Cardiac muscle cell (in vitro differentiated cells and primary cell): ENCODE measurements at regions not wholly inside any gene's neighbourhood (a gene's known extent, or its start where the extent isn't known, plus 50 kb on each side); places are given as distances from the start of the nearest gene placed in this dataset.

ENCODE experiments used
- DNase-seq, 2 donors: peaks; one replicate each; pipeline versions ENCODE4 v3.0.0 to v3.0.0-alpha.2; 2010 to 2017; ENCODE audit warnings: low read depth in 1 of 2, low spot score in 1 of 2
- H3K27ac ChIP-seq: fragments of 200-600 bp; sonication (generic); 2 replicates; pipeline ENCODE4 v1.5.1; 2016
- H3K27me3 ChIP-seq: fragments of 200-600 bp; sonication (generic); 2 replicates; pipeline ENCODE4 v1.6.0; 2016; ENCODE audit warnings: control low read depth
- H3K36me3 ChIP-seq: fragments of 200-600 bp; sonication (generic); 2 replicates; pipeline ENCODE4 v1.5.1; 2016; ENCODE audit warnings: control low read depth
- H3K4me1 ChIP-seq: fragments of 200-600 bp; sonication (generic); 2 replicates; pipeline ENCODE4 v1.8.1; 2017; ENCODE audit warnings: low read depth, mild to moderate bottlenecking, mixed run types
- H3K4me3 ChIP-seq: fragments of 200-600 bp; sonication (generic); 2 replicates; pipeline ENCODE4 v1.5.1; 2016; ENCODE audit warnings: mild to moderate bottlenecking
- H3K9me3 ChIP-seq: fragments of 200-600 bp; sonication (generic); 2 replicates; pipeline ENCODE4 v1.5.1; 2017; ENCODE audit warnings: low read depth, mild to moderate bottlenecking, control low read depth
- TF ChIP-seq, protein P1 (sequence below): IDR thresholded peaks from 2 replicates; pipeline ENCODE4 v1.5.1; 2012; ENCODE audit warnings: low read depth, mild to moderate bottlenecking, low read length

DNA sequence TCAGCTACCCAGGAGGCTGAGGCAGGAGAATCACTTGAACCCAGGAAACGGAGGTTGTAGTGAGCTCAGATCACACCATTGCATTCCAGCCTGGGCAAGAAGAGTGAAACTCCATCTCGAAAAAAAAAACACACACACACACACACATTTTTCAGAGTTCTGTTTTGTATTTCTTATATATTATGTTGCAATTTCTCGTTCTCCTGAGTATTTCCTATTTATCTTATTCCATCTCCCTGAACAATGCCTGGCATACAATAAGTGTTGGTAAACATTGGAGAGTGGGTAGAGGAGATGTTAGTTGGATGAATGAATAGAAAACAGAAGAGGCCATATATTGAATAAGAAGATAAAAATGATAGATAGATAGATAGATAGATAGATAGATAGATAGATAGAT is 167.8 kb upstream of the CDH5 start:
- TF ChIP-seq, protein P1, sequence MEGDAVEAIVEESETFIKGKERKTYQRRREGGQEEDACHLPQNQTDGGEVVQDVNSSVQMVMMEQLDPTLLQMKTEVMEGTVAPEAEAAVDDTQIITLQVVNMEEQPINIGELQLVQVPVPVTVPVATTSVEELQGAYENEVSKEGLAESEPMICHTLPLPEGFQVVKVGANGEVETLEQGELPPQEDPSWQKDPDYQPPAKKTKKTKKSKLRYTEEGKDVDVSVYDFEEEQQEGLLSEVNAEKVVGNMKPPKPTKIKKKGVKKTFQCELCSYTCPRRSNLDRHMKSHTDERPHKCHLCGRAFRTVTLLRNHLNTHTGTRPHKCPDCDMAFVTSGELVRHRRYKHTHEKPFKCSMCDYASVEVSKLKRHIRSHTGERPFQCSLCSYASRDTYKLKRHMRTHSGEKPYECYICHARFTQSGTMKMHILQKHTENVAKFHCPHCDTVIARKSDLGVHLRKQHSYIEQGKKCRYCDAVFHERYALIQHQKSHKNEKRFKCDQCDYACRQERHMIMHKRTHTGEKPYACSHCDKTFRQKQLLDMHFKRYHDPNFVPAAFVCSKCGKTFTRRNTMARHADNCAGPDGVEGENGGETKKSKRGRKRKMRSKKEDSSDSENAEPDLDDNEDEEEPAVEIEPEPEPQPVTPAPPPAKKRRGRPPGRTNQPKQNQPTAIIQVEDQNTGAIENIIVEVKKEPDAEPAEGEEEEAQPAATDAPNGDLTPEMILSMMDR = no peak
- no peaks in the 10 kb centered on the region for H3K4me1 ChIP-seq
- H3K27me3 ChIP-seq = no peaks in the 10 kb centered on the region
- no peaks in the 10 kb centered on the region for H3K36me3 ChIP-seq
- no peaks in the 10 kb centered on the region for H3K9me3 ChIP-seq
- peak in 1 of 2 donors; percentile 34 for DNase-seq
- H3K4me3 ChIP-seq = no peak overlapping the region
- no peak overlapping the region for H3K27ac ChIP-seq

DNA sequence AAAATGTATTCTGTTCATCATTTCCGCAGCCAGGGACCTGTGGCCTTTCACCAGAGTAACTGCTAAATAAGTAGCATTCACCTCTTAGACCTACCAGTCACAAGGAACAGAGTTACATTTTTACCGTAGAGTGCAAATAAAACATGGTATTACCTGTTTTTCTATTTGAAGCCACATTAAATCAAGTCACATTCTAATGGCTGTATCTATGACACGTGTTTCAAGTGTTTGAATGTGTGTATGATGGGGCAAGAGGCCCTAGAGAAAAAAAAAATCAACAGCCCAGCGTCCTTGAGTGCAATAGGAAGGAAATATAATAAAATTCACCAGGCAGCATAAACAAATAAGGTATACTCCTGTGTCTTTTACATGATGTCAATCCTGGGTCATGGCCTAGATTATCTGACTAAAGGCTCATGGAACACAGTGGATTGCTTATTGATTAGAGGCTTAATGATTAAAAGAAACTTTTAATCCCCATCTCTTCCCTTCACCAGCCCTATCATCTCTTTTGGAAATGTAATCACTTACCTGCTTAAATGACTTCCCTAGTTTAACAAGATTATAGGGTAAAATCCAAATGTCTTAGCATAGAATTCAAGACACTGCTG is 168.7 kb upstream of the CDH5 start:
- no peak overlapping the region for H3K27ac ChIP-seq
- TF ChIP-seq, protein P1 = no peak

DNA sequence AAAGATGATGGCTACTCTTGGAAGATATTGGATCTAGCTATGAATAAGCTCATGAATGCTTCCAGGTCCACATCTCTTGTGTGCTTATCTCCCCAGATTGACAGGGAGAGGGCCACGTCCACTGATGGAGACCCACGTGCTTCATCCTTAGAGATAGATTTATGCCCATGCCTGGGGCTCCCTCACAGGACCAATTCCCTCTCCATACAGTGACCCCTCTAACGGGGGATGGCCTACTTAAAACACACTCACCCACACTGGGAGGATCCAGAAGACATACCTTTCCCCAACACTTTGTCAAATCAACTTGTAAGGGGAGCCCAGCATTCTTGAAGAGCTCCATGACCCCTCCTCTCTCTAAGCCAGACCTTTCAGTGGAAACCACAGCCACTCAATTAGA is 169.7 kb upstream of the CDH5 start:
- no peak overlapping the region for H3K4me3 ChIP-seq
- no peak overlapping the region for H3K27ac ChIP-seq
- no peaks in the 10 kb centered on the region for H3K4me1 ChIP-seq
- no peaks in the 10 kb centered on the region for H3K36me3 ChIP-seq
- TF ChIP-seq, protein P1 = no peak
- no peaks in the 10 kb centered on the region for H3K27me3 ChIP-seq
- H3K9me3 ChIP-seq = no peaks in the 10 kb centered on the region
- DNase-seq = no peak

More for the DNA sequence above, 168.7 kb upstream of the CDH5 start:
- Histone ChIP-seq H3K36me3 (no peaks in the 10 kb centered on the region), H3K4me3 (no peak overlapping the region), H3K4me1 (no peaks in the 10 kb centered on the region), H3K27me3 (no peaks in the 10 kb centered on the region), H3K9me3 (no peaks in the 10 kb centered on the region)
- DNase-seq = no peak

DNA sequence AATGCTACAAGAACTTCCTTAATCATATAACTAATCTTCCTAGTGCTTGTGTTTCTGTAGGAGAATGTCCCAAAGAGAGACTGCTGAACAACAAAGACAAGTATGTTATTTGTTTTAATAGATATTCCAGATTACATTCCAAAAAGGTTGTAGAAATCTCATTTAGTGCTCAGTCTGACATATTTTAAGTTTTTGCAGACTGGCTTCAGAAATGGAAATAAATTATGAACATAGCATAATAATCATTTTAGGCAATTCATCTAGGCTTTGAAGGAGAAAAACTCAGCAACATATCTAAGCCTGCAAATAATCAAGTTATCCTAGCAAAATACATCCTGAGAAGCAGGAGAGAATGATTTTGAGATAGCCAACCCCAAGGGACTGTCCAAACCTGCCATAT is 171.6 kb upstream of the CDH5 start:
- H3K9me3 ChIP-seq = no peaks in the 10 kb centered on the region
- no peak overlapping the region for H3K27ac ChIP-seq
- H3K4me3 ChIP-seq = no peak overlapping the region
- no peaks in the 10 kb centered on the region for H3K4me1 ChIP-seq
- TF ChIP-seq, protein P1 = no peak
- H3K27me3 ChIP-seq = no peaks in the 10 kb centered on the region
- H3K36me3 ChIP-seq = no peaks in the 10 kb centered on the region
- no peak for DNase-seq

DNA sequence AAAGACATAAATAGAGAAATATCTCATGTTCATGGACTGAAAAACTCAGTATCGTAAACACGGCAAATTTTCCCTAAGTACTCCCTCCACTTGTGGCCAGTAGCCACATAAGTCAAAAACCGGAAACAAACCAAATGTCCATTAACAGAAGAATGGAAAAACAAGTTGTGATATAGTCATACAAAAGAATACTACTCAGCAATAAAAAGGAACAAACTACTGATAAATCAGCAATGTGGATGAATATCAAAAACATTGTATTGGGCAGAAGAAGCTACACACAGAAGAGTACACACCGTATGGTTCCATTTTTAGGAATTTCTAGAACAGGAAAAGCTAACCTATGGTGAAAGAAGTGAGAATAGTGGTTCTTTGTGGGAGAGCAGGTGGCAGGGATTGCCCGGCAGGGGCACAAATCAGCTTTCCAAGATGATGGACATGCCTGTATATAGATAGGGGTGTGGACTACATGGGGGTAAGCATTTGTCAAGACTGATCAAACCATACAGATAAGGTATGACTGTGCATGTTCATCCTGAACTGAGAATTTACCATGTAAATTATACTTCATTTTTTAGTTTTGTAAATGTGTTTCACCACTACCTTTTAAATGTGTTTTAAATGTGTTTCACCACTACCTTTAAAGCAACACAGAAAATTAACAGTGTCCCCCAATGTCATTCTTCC is 172.8 kb upstream of the CDH5 start:
- no peak overlapping the region for H3K4me3 ChIP-seq
- TF ChIP-seq, protein P1 = no peak
- H3K36me3 ChIP-seq = no peaks in the 10 kb centered on the region
- H3K27ac ChIP-seq = no peak overlapping the region
- no peaks in the 10 kb centered on the region for H3K27me3 ChIP-seq
- no peaks in the 10 kb centered on the region for H3K9me3 ChIP-seq
- no peaks in the 10 kb centered on the region for H3K4me1 ChIP-seq
- no peak for DNase-seq
